K562 (cell line): ENCODE measurements at regions not wholly inside any gene's neighbourhood (a gene's known extent, or its start where the extent isn't known, plus 50 kb on each side); places are given as distances from the start of the nearest gene placed in this dataset.

Experiments used
- ATAC-seq: fragments of 200-7000 bp; cut with Tn5 transposase; 3 replicates; pipeline ENCODE4 v1.9.1; 2020; ENCODE audit warnings: moderate library complexity
- BruUV-seq: library from RNA; stranded (reverse); fragments of 400-500 nt; replicated peaks from 2 replicates; lab custom pipeline; 2021; lab: Mats Ljungman, UMichigan
- CTCF ChIA-PET: fragments of 300-600 bp; formaldehyde crosslinking; extraction: SDS; loops from one replicate; lab custom pipeline; 2021; ENCODE audit warnings: low intra/inter-chr PET ratio; lab: Yijun Ruan, JAX
- POLR2A ChIA-PET: fragments of 300-600, 350-650 bp; sonication (Branson Sonifier 250); formaldehyde crosslinking; extraction: SDS; loops from one replicate; lab custom pipeline; 2021; ENCODE audit warnings: antibody characterized with exemption, inconsistent platforms; lab: Yijun Ruan, JAX
- DNase-seq, 4 experiments: peaks; one replicate each; pipeline versions ENCODE4 v3.0.0 to v3.0.0-alpha.2; 2011 to 2018; ENCODE audit warnings: low spot score in 3 of 4, mixed read lengths in 3 of 4; ENCODE audit errors: extremely low read depth in 1 of 4
- FAIRE-seq: peaks from 2 replicates; lab custom pipeline; 2011; peaks lifted over from hg19 to GRCh38; lab: Jason Lieb, UNC
- H2AFZ ChIP-seq: 2 replicates; pipeline ENCODE4 v1.6.0; 2011; ENCODE audit warnings: low read depth, low read length, control low read depth, inconsistent platforms
- H3K27ac ChIP-seq: fragments of 200-600 bp; 3 replicates; pipeline ENCODE4 v1.8.0; 2011; ENCODE audit warnings: low read depth, mild to moderate bottlenecking, control low read depth, inconsistent platforms, low read length, moderate library complexity, mixed read lengths; ENCODE audit errors: extremely low read depth
- H3K27me3 ChIP-seq, 2 experiments: fragments of 300-600 bp in 1 of 2; 2 replicates in 1 of 2; 3 replicates in 1 of 2; pipeline versions ENCODE4 v1.6.0 to v1.8.0; 2011; ENCODE audit warnings: inconsistent platforms in 2 of 2, low read length in 2 of 2, mild to moderate bottlenecking in 1 of 2, mixed read lengths in 1 of 2, moderate library complexity in 1 of 2; ENCODE audit not compliant: control insufficient read depth in 2 of 2, insufficient read depth in 2 of 2
- H3K36me3 ChIP-seq: fragments of 300-600 bp; 3 replicates; pipeline ENCODE4 v1.8.0; 2011; ENCODE audit warnings: mild to moderate bottlenecking, low read length, inconsistent platforms; ENCODE audit not compliant: control insufficient read depth, insufficient read depth
- H3K4me1 ChIP-seq, 2 experiments: fragments of 200-600 bp in 1 of 2; replicated peaks in 1 of 2; 2 replicates in 1 of 2; 3 replicates in 1 of 2; pipeline versions ENCODE4 v1.5.1 to v1.8.0; 2011; ENCODE audit warnings: inconsistent platforms in 2 of 2, low read length in 2 of 2, mild to moderate bottlenecking in 1 of 2, mixed read lengths in 1 of 2, moderate library complexity in 1 of 2; ENCODE audit not compliant: control insufficient read depth in 2 of 2, insufficient read depth in 2 of 2
- H3K4me2 ChIP-seq: 2 replicates; pipeline ENCODE4 v1.6.1; 2011; ENCODE audit warnings: low read length, control low read depth, inconsistent platforms, mixed read lengths; ENCODE audit not compliant: insufficient read depth
- H3K4me3 ChIP-seq: fragments of 200-600 bp; sonication (generic), shearing (Covaris generic); 2 replicates; pipeline ENCODE4 v1.5.1; 2016; ENCODE audit warnings: control low read depth, inconsistent platforms
- H3K79me2 ChIP-seq: fragments of 200-600 bp; 3 replicates; pipeline ENCODE4 v1.8.0; 2011; ENCODE audit warnings: low read length, inconsistent platforms; ENCODE audit not compliant: control insufficient read depth, insufficient read depth
- H3K9ac ChIP-seq, 2 experiments: 2 replicates each; pipeline versions ENCODE4 v1.6.0 to v1.6.1; 2011; ENCODE audit warnings: low read depth in 2 of 2, low read length in 2 of 2, control low read depth in 1 of 2, inconsistent platforms in 1 of 2, mild to moderate bottlenecking in 1 of 2, mixed read lengths in 1 of 2; ENCODE audit not compliant: insufficient read depth in 1 of 2
- H3K9me1 ChIP-seq: one replicate; pipeline ENCODE4 v1.6.0; 2011; ENCODE audit warnings: inconsistent platforms, mild to moderate bottlenecking, low read length, moderate library complexity; ENCODE audit not compliant: control insufficient read depth, insufficient read depth
- H3K9me3 ChIP-seq: replicated peaks from 2 replicates; pipeline ENCODE4 v1.5.1; 2011; ENCODE audit warnings: low read depth, low read length, inconsistent platforms; ENCODE audit not compliant: control insufficient read depth, insufficient read depth
- H4K20me1 ChIP-seq: replicated peaks from 2 replicates; pipeline ENCODE4 v1.6.1; 2011; ENCODE audit warnings: low read length, inconsistent platforms, mixed read lengths; ENCODE audit not compliant: control insufficient read depth, insufficient read depth
- BHLHE40 ChIP-seq: IDR thresholded peaks from 2 replicates; pipeline ENCODE4 v1.6.1; 2011; ENCODE audit warnings: low read length, improper control_type of control experiment
- EGR1 ChIP-seq: fragments of 450-650 bp; conservative IDR thresholded peaks from 2 replicates; pipeline ENCODE4 v1.6.1; 2017; ENCODE audit warnings: mild to moderate bottlenecking
- ETS2 ChIP-seq: IDR thresholded peaks from 2 replicates; pipeline ENCODE4 v1.6.1; 2016; ENCODE audit warnings: borderline replicate concordance, missing genetic modification characterization, mild to moderate bottlenecking, moderate library complexity, missing compliant biosample characterization; ENCODE audit not compliant: poor library complexity, severe bottlenecking
- SMAD4 ChIP-seq: fragments of 250-450 bp; sonication (Bioruptor Pico); conservative IDR thresholded peaks from 2 replicates; pipeline ENCODE4 v1.8.0; 2021; ENCODE audit warnings: inconsistent platforms, mild to moderate bottlenecking, moderate library complexity
- ZNF134 ChIP-seq: fragments of 250-450 bp; sonication (Bioruptor Pico); conservative IDR thresholded peaks from 2 replicates; pipeline ENCODE4 v1.4.0; 2020
- WGBS: fragments of 100-300 bp; shearing (Covaris generic); methylation state at CpG from one replicate; pipeline ENCODE4 v1.1.6; 2016; ENCODE audit warnings: low coverage, mixed read lengths; ENCODE audit not compliant: insufficient coverage; ENCODE audit errors: missing lambda C conversion rate; 5-methylcytosine and 5-hydroxymethylcytosine counted together
- in situ Hi-C: fragments of 300-500 bp; cut with MboI; formaldehyde crosslinking; loops from 4 replicates; pipeline ENCODE4 v1.15.0; 2018; ENCODE audit warnings: inconsistent platforms, mixed read lengths
- intact Hi-C: fragments of 100-400 bp; cut with micrococcal nuclease; formaldehyde crosslinking; loops from 2 replicates; pipeline ENCODE4 v1.14.2; 2022
- TF ChIP-seq, protein P1 (sequence below): fragments of 250-450 bp; sonication (Bioruptor Pico); IDR thresholded peaks from 2 replicates; pipeline ENCODE4 v1.5.1; 2021; ENCODE audit warnings: mild to moderate bottlenecking

DNA sequence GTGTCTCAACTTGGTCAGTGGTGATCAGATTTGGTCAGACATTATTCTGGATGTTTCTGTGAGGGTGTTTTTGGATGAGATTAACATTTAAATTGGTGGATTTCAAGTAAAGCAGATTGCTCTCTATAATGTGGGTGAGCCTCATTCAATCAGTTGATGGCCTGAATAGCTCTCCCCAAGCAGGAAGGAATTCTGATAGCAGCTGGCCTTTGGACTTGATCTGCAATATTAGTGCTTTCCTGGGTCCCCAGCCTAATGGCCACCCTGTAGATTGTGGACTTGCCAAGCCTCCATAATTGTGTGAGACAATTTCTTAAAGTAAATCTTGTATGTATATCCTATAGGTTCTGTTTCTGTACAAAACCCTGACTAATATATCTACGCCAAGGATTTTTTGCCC, 153.9 kb upstream of the TBL1XR1 start:
- Histone ChIP-seq H3K4me2 (no peak overlapping the region), H2AFZ (peak overlapping the region; percentile 69), H3K9ac (no peak overlapping the region), H3K9me3 (no peaks in the 10 kb centered on the region), H3K4me3 (no peak overlapping the region), H3K9me1 (no peaks in the 10 kb centered on the region), H3K27ac (no peak overlapping the region), H3K27me3 (no peaks in the 10 kb centered on the region), H4K20me1 (no peaks in the 10 kb centered on the region), H3K79me2 (no peaks in the 10 kb centered on the region), H3K4me1 (peaks cover 3 to 30% of the 10 kb centered on the region in 2 experiments; a peak in 4 of 5 replicates), H3K36me3 (no peaks in the 10 kb centered on the region)
- ATAC-seq (no peak), FAIRE-seq (no peak), DNase-seq (no peak)
- 92% methylated on average over 1 of the region's 1 CpG for WGBS
- TF ChIP-seq SMAD4 (CRISPR knock-in tag) (no peak), ETS2 (tag) (no peak), BHLHE40 (no peak), ZNF134 (CRISPR knock-in tag) (peak; percentile 92), EGR1 (no peak)
- TF ChIP-seq, protein P1, sequence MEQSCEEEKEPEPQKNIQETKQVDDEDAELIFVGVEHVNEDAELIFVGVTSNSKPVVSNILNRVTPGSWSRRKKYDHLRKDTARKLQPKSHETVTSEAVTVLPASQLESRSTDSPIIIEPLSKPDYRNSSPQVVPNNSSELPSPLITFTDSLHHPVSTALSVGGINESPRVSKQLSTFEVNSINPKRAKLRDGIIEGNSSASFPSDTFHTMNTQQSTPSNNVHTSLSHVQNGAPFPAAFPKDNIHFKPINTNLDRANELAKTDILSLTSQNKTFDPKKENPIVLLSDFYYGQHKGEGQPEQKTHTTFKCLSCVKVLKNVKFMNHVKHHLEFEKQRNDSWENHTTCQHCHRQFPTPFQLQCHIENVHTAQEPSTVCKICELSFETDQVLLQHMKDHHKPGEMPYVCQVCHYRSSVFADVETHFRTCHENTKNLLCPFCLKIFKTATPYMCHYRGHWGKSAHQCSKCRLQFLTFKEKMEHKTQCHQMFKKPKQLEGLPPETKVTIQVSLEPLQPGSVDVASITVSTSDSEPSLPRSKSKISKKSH (CRISPR knock-in tag), result no peak
- CTCF ChIA-PET, result no interaction called here
- POLR2A ChIA-PET, result no interaction called here
- no TSS peak for BruUV-seq
- in situ Hi-C loops (no loop called here), intact Hi-C loops (no loop called here)
